GM19099 (cell line): ENCODE measurements at regions not wholly inside any gene's neighbourhood (a gene's known extent, or its start where the extent isn't known, plus 50 kb on each side); places are given as distances from the start of the nearest gene placed in this dataset.

Experiments used
- POLR2A ChIP-seq: IDR thresholded peaks from 3 replicates; pipeline ENCODE4 v1.6.1; 2011; ENCODE audit warnings: low read depth; ENCODE audit not compliant: insufficient read length; ENCODE audit errors: extremely low read depth

GRCh38 chr2:59561281-59561680 is 992.2 kb downstream of the BCL11A start:
- no peak for TF ChIP-seq POLR2A

GRCh38 chr2:59560769-59561168 is 992.7 kb downstream of the BCL11A start:
- no peak for TF ChIP-seq POLR2A

DNA sequence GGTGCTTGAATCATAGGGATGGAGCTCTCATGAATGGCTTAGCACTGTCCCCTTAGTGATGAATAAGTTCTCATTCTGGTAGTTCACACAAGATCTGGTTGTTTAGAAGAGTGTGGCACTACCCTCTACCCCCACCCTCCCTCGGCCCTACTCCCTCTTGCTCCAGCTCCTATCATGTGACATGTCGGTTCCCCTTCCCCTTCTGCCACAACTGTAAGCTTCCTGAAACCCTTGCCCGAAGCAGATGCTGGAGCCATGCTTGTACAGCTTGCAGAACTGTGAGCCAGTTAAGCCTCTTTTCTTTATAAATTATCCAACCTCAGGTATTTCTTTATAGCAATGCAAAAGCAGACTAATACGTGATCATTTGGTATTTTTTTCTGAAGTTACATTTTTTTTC is 1012.6 kb downstream of the BCL11A start:
- TF ChIP-seq POLR2A: no peak

GRCh38 chr2:59538398-59538911 is 1015.0 kb downstream of the BCL11A start:
- TF ChIP-seq POLR2A: no peak

- no peak for TF ChIP-seq POLR2A
These were observed 1020.6 kb downstream of the BCL11A start for GRCh38 chr2:59532808-59533207.

- no peak for TF ChIP-seq POLR2A
These were observed 1023.2 kb downstream of the BCL11A start for GRCh38 chr2:59530258-59530657.

DNA sequence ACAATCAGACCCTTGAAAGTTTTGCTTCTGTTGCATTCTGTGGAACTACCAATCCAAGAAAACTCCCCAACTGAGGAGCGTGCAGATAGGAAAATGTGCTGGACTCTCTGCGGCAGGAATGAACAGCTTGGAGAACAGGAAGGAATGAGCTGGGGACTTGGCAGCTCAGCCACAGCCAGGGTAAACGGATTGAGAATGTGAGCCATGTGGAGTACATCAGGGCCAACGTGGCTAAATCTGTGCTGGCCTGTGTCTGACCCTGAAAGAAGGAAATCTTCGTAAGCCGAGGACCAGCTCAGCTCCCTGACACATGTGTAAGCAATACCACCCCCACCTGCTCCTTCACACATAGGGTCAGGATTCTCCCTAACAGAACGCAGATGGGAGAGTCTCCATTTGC is 1023.7 kb downstream of the BCL11A start:
- TF ChIP-seq POLR2A: no peak

DNA sequence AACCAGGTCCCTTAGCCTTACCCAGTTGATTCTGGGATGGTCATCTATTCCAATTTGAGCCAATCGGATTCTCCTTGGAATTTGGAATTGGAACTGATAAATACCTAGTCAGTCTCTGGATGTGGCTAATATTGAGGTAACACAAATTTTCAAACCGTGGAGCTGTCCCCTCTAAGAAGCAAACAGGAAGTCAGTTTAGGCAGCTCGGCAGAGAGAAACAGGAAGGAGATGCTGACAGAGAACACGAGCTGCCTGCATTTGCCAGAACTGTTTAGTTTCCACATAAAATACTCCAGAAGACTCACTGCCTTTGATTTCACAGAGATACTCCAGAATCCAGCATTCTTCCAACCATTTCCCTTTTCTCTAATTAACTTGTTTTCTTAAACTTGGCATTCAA is 1024.9 kb downstream of the BCL11A start:
- TF ChIP-seq POLR2A: no peak

- no peak for TF ChIP-seq POLR2A
These were observed 1050.5 kb downstream of the BCL11A start for GRCh38 chr2:59502981-59503380.

GRCh38 chr2:59490994-59491393 is 1062.5 kb downstream of the BCL11A start:
- TF ChIP-seq POLR2A: no peak

DNA sequence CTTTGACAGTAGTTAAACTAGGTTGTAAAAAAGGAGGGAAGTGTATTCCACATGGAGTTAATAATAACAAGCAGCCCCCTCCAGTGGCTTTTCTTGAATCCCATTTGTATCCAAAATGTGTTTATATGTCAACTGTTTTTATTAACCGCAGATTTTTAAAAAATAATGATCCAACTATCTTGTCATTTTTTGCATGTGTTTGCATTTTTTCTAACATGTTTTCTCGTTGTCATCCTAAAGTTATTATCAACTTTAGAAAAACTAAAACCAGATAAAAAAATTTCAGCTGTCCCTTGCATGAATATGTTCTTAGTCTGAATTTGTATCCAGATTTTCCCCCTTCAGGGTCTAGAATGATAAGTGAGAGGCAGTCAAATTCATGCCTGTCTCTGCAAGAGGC is 1063.3 kb downstream of the BCL11A start:
- TF ChIP-seq POLR2A: no peak

DNA sequence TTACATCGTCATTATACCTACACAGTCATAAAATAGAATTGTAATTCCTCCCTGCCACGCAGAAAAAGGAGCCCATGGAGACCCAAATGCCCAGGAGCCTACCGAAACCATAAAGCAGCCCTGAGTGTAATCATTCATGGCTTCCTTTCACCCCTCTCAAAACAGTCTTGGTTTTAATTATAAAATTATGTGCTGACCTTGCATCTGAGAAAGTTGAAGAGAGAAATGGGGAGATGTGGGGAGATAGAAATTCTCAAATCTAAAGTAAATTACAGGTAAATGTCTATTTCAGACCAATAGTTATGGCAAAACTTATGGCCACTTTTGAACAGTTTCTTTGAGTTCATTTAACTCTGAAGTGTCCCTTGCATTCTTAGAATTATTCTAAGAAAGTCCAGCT is 1068.8 kb downstream of the BCL11A start:
- no peak for TF ChIP-seq POLR2A

- TF ChIP-seq POLR2A: no peak
These were observed 1090.0 kb downstream of the BCL11A start for GRCh38 chr2:59463426-59463825.

GRCh38 chr2:59462422-59463197 is 1090.8 kb downstream of the BCL11A start:
- TF ChIP-seq POLR2A: no peak

GRCh38 chr2:59461127-59461526 is 1092.3 kb downstream of the BCL11A start:
- no peak for TF ChIP-seq POLR2A

GRCh38 chr2:59458800-59459199 is 1094.7 kb downstream of the BCL11A start:
- TF ChIP-seq POLR2A: no peak

- no peak for TF ChIP-seq POLR2A
These were observed 1097.2 kb downstream of the BCL11A start for GRCh38 chr2:59456285-59456684.
